ENCODE measurements at regions not wholly inside any gene's neighbourhood (a gene's known extent, or its start where the extent isn't known, plus 50 kb on each side); places are given as distances from the start of the nearest gene placed in this dataset.

DNA sequence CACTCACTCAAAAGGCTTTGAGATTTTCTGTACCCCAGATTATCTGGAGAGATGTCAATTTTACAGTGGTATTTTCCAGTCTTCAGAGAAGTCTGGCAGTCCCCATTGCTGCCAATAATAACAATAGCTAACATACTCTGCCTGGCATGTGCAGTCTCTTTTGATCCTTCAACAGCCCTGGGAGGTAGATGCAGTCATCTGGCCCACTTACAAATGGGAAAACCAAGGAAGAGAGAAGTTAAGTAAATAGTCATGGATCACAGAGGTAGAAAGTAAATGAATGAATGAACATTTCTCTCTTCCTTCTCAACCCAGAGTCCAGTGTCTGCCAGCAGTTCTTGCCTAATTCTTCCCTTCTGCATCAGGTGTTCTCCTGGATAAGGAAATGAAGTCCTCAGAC, 113.0 kb upstream of the EDNRA start:
- DNase-seq = no peak

DNA sequence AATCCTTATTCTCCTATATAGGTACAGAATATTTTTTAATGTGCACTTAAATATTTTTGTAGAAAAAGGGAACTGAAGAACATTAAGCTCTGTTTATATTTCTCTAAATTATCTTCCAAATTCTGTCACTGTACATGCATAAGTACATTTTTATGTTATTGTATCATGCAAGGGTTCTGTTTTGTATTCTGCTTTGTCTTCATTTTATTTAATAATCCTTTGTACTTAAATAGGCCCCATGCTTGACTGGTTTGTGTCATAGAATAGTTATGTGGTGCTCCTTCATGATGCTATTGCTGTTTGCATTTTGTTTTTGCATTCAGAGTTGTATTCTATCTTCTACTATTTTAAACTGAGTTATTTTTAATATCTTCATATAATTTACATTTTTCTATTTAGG, 111.9 kb upstream of the EDNRA start:
- no peak for DNase-seq

DNA sequence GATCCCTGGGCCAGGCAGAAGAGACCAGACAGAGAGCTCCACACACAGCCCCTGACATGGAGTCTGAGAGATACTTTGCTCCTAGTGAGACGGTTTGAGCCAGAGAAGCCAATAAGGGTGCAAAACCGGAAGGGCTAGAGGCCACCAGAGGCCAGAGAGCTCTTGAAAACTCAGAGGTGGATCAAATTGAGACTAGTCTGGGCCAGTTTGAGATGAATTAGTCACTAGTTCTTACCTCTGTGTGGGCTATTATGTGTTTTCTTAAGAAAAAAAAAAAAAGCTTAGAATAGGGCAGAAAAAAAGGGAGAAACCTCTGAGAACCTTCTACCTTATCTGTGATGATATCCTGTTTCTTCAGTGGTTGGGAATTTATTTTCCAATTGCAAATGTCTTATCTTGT, 110.4 kb upstream of the EDNRA start:
- DNase-seq = no peak

DNA sequence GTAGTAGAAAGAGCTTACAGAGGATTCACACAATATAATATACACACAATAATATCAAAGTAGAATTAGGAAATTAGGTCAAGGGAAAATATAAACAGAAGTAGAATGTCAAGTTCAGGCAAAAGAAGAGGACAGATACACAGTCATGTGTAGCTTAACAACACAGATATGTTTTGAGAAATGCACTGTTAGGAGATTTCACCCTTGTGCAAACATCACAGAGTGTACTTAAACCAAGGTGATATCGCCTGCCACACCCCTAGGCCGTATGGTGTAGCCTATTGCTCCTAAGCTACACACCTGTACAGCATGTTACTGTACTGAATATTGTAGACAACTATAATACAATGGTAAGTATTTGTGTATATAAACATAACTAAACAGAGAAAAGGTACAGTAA, 110.0 kb upstream of the EDNRA start:
- DNase-seq = no peak

DNA sequence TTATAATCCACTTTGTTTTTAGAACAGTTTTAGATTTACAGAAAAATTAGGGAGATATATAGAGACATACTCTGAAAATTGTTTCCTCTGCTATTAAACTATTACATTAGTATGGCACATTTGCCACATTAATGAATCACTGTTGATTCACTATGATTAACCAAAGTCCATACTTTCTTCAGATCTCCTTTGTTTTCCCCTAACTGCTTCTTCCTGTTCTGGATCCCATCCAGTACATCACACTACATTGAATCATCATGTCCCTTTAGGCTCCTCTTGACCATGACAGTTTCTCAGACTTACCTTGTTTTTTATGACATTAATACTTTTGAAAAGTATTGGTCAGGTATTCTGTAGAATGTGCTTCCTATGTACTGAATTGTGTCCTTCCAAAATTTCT, 109.2 kb upstream of the EDNRA start:
- no peak for DNase-seq

DNA sequence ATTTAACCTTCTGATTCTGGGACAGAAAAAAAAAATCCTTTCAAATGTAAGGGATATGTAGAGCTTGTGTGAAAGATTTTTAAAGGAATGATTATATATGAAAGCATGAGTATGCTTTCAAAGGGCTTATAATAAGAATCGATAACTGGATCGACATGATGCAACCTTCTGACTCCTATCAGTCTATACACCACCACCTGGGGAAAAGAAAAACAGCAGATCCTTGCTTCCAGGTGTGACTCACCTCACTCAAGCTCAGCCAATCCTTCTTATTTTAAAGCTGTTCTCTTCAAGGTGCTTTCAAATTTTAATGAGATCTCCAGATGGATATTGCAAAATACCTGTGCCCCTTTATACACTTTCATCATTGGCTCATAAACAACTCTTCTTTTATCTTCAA, 102.1 kb upstream of the EDNRA start:
- DNase-seq = no peak

DNA sequence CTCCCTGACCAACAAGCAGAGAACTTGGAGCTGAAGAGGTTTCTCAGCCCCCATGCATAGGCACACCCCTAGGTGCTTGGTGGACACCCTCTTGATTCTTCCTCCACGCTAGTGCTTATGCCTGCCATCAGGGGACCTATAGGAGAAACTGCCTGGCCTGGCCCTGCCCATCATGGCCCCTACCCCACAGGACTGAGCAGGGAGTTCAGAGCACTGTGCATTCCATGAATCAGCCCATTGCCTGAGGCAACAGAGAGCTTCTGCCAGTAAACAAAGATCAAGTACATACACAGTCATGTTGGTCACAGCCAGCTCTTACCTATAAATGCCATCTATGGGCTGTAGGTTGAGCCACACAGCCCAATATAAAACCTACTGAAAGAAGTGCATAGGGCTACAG, 99.1 kb upstream of the EDNRA start:
- DNase-seq = no peak

DNA sequence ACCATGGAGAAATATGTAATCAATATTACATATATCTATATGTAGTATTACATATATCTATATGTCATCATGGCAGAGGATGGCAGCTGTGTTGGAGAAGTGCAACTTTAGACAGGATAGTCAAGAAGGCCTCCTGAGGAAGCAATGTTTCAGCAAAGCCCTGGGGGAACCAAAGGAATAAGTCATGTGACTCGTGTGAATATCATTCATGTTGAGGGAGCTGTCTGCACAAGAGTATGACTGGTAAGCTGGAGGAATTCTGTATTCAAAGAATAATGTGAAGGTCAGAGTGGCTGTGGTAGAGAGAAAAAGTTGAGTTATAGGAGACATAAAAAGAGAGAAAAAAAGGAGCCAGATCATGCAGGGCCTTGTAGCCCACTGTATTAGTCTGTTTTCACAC, 92.9 kb upstream of the EDNRA start:
- DNase-seq = no peak

DNA sequence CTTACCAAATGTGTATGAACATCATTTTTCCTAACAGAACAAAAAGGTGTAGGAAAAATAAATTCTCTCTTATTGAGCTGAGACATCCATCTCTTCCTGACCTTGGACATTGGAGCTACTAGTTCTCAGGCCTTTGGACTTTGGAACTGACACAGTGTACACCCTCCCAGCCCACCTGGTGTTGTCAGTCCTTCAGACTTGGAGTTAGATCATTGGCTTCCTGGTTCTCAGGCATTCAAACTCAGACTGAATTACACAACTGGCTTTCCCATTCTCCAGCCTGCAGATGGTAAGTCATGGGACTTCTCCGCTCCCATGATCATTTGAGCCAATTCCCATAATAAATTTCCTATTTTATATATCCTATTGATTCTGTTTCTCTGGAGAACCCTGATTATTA, 84.8 kb upstream of the EDNRA start:
- DNase-seq = no peak

DNA sequence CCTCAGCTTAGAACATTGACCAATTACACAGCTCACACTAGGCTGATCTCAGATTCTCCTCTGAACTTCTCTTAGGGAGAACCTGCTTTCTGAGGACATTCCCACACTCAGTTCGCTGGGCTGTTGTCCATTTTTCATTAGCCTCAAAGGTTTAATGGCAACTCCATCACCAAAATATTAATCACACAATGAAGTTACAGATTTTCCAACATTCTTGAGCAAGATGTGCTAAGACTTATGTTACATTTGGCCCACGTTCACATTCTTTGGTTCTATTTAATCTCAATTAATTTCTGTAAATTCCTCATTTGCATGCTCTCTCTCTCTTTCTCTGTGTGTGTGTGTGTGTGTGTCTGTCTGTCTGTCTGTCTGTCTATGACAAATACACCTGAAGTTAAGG, 82.3 kb upstream of the EDNRA start:
- no peak for DNase-seq

DNA sequence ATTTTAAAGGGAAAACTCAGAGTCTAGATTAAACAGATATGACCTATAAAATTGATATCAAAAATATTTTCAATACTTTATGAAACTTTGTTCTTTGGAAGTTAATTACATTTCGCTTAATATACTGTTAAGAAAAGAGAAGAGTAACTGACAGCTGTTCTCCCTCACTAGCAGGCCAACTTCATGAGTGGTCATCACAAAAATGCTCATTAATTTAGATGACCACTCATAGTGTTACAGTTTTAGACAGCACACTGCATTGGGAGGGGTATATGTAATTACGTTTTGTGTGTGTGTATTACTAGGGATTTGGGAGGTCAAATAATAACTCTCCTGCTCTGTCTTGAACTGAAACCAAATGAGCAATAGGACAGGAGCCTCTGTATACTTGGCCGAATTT, 80.2 kb upstream of the EDNRA start:
- no peak for DNase-seq

DNA sequence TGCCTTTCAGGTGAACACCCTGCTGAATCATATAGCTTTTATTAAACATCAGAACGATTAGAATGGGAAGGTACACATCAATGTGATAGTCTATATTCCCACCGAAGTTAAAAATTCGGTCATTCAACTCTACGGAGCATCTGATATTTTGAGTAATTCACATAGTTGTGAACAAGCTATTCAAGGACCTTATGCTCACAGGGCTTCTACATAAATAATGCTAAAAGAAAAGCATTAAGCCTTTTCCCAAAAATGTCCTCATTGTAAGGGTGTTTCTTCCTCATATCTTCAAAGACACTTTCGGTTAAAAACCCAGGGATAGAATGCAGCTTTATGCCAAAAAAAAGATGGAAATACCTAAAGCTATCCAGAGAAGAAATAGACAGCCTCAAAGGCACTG, 79.7 kb upstream of the EDNRA start:
- DNase-seq = no peak

DNA sequence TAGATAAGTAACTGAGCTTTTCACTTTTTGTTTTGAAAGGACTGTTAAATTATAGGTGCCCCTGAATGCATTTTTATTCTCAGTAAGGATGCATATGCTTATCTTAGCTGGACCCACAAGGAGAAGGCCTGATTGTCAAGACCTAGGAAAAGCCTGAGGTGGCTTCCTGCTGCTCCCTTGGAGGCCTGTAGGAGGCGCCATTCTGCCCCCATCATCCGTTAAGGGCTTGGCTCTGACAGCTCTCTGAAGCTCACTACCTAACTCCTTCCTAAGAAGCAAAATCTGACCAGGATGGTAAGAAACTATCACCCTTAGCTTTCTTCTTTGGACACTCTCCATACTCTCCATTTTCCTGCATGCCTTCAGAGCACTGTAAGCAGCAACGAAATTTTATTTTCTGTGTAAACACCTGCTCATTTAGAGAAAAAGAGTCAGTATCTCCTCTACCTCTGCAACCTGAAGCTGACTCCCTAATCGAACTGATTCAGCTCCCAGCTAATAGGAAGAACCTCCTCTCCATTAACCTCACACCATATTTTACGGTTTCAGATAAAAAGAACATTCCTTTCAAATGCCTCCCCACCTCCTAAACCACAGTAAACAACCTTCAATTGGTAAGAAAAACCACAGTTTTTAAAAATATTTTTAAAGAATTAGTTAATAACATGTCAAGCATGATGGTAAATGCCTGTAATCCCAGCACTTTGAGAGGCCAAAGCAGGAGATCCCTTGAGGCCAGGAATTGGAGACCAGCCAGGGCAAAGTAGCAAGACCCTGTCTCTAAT, 73.4 kb upstream of the EDNRA start:
- DNase-seq = no peak

DNA sequence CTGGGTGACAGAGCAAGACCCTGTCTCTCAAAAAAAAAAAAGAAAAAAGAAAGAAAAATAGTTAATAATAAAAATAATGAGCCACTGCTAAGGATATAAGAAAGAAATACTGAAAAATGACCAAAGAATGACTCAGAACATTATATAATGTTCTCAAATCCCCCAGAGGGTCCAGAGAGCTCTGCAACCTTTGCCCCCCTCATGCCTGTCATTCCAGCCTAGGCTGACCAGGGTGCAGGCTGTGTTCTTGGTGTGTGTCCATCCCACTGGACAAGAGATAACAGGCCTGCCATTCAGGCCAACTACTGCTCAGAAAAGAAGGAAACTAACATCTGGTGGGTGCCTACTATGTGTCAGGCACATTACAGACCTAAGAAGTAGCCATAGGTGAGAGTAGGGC, 72.7 kb upstream of the EDNRA start:
- DNase-seq = no peak

DNA sequence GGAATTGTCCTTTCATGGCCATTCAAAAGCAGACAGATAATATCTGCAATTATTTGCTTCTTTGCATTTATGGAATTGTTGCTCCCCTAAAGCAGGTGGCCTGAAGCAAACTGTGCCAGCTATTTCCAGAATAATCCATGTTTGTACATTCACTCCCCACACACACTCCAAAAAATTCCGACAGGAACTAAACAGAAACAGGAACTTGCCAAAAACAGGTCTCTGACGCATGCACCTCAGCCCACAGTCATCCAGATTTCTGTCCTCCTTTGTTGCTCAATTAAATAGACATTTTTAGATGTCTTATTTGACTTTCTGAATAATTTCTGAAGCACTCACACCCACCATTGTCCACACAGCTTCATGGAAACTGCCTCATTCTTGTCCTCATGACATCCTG, 71.5 kb upstream of the EDNRA start:
- no peak for DNase-seq

DNA sequence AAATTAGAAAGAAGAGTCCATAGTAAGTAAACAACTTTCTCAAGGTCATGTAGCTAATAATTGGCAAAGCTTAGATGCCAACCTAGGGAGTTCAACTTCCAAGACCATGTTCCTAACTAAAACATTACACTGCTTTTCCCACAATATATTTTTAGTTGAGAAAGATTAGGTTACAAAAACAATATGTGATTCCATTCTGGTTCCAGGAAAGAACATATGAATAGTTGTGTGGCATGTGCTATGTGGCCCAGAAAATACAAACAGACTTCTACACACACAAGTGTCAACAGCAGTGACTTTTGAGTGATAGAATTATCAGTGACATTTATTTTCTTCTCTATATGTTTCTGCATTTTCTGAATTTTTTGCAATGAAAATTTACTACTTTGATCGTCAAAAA, 62.7 kb upstream of the EDNRA start:
- no peak for DNase-seq

DNA sequence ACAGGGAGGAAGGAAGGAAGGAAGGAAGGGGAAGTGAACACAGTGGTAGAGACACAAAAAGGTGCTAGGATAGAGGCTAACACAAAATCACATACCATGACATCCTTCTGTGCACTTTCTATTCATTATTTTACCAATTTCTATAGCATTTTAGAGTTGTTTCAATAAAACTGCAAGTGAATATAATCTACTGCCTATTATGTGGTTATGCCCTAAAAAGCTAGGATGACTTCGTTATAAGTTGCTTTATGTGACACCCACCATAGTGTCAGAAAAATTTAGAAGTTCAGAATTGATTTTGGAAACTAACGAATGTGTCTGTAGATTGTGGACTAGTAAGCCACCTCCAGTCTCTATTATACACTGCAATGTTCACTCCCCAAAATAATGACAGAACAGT, 59.4 kb upstream of the EDNRA start:
- no peak for DNase-seq

DNA sequence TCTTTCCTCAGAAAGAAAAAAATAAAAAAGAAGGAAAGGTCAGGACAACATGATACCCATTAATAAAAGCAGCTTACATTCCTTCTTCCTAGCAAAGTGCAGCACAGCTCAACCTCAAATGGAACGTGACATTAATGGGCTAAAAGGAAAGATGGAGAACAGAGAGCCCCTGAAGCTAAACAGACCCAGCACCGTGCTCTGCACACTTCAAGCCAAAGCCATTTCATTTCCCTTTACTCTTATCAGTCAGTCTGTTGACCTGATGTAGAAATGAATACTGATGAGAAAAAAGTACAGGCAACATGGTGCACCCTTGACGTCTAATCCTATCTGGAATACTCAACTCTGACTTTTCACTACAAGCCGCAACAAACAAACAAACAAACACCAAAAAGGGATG, 57.7 kb upstream of the EDNRA start:
- DNase-seq = no peak

DNA sequence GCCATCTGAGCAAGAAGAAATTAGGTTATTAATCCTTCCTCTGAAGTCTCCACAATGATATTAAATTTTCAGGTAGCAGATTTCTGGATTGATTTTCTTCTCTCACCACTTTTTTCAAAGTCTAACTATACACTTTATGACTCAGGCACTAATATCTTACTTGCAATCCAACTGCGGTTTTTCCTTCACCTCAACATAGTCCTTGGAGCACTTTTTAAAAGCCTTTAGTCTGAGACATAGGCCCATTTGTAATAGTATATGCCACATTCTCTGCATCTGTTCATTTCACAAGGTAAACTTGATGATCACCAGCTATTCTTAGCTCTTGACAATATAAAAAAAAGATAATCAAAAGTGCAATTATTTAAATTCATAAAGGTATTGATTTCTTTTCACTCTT, 55.9 kb upstream of the EDNRA start:
- no peak for DNase-seq

DNA sequence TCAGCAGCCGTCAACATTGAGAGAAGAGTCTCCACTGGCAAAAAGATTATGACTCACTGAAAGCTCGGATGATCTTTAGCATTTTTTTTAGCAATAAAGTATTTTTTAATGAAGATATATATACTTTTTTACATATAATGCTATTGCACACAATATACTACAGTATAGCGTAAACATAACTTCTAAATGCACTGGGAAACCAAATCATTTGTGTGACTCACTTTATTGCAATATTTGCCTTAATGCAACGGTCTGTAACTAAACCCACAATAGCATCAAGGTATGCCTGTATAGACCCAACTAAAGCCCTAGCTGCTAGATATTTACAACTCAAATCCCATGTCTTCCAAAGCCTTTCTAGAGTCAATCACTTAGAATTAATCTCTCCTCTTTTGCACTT, 52.3 kb upstream of the EDNRA start:
- DNase-seq = no peak

DNA sequence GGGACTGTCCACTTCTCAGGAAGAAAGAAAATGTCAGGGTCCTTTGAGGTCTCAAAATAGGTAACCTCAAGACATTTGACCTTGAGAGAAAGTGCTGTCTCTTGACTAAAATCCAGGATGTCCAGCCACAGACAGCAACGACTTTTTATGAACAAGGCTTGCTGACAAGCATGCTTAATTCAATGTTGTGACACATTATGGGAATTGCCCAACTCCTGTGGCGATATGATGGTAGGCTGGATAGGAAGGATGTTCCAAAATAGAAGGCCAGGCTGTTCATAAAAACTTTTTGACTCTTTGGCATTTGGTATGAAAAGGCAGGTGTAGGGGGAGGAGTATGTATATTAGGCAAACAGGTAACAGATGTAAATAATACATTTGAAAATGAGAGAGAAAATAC, 50.8 kb upstream of the EDNRA start:
- DNase-seq = no peak
